ENCODE measurements at regions not wholly inside any gene's neighbourhood (a gene's known extent, or its start where the extent isn't known, plus 50 kb on each side); places are given as distances from the start of the nearest gene placed in this dataset.

DNA sequence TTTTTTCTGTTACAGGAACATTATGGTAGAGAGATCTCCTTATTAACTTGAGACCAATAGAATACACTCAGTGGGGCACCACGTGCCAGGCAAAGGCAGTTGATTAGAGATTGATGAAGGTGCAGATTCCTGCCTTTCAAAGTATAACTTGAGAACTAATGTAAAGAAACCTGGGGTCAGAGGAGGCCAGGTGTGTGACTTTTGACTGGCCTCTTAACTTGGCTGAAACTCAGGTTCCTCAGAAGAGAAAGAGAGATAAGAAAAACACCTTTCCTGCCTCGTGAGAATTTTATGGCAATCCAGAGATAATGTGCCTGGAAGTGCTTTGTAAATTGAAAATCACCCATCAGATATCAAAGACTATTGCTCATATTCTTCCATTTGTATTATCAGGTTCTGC lies 110.7 kb upstream of the GZMB start:
- DNase-seq (no peak), ATAC-seq (ENCODE audit: insufficient read depth, low read depth) (no peak)
- no peaks in the 10 kb centered on the region for H3K4me1 ChIP-seq (ENCODE audit: insufficient read depth, low read length)
- H3K36me3 ChIP-seq (ENCODE audit: insufficient read depth, low read length) = no peaks in the 10 kb centered on the region
- no peaks in the 10 kb centered on the region for H3K27me3 ChIP-seq (ENCODE audit: insufficient read depth, low read length, poor library complexity)
- no peak overlapping the region for H2AFZ ChIP-seq (ENCODE audit: low read depth, low read length)
- H4K20me1 ChIP-seq (ENCODE audit: insufficient read depth, low read length) = no peaks in the 10 kb centered on the region
- no peak overlapping the region for H3K27ac ChIP-seq (ENCODE audit: low read length)
- no peaks in the 10 kb centered on the region for H3K79me2 ChIP-seq (ENCODE audit: insufficient read depth, low read length)
- no peaks in the 10 kb centered on the region for H3K9me3 ChIP-seq (ENCODE audit: insufficient read depth, low read length, severe bottlenecking)
- H3K4me3 ChIP-seq (ENCODE audit: low read depth in 1 of 2, low read length in 2 of 2) = no peak overlapping the region
- no peak overlapping the region for H3K4me2 ChIP-seq (ENCODE audit: insufficient read depth, low read length)
- H3K9ac ChIP-seq (ENCODE audit: low read depth, low read length) = no peak overlapping the region
- TF ChIP-seq, protein P1, sequence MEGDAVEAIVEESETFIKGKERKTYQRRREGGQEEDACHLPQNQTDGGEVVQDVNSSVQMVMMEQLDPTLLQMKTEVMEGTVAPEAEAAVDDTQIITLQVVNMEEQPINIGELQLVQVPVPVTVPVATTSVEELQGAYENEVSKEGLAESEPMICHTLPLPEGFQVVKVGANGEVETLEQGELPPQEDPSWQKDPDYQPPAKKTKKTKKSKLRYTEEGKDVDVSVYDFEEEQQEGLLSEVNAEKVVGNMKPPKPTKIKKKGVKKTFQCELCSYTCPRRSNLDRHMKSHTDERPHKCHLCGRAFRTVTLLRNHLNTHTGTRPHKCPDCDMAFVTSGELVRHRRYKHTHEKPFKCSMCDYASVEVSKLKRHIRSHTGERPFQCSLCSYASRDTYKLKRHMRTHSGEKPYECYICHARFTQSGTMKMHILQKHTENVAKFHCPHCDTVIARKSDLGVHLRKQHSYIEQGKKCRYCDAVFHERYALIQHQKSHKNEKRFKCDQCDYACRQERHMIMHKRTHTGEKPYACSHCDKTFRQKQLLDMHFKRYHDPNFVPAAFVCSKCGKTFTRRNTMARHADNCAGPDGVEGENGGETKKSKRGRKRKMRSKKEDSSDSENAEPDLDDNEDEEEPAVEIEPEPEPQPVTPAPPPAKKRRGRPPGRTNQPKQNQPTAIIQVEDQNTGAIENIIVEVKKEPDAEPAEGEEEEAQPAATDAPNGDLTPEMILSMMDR (IDR thresholded peaks at IDR 0.05; ENCODE audit: borderline replicate concordance, extremely low read depth, low read length, poor library complexity, severe bottlenecking) = no peak
- no peak for TF ChIP-seq EZH2 (IDR thresholded peaks at IDR 0.05; ENCODE audit: borderline replicate concordance, low read depth, low read length, severe bottlenecking)

DNA sequence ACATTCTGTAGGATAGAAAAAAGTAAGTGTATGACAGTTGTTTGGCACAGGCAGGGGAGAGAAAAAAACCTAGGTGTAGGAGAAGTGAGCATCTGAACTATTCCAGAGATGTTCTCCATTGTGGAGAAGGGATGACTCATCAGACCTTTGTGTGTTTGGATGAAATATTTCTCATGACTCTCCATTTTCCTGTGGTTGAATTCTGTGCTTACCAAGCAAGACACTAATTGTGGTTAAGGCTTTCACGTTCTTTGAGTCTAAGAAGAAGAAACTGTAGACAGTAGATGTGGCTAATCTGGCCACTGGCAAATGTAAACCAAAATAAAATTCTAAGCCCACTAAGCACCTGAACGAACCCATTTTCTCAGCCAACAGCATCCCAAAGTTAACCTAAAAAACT lies 107.9 kb upstream of the GZMB start:
- H4K20me1 ChIP-seq (ENCODE audit: insufficient read depth, low read length) = no peaks in the 10 kb centered on the region
- no peak overlapping the region for H3K4me3 ChIP-seq (ENCODE audit: low read depth in 1 of 2, low read length in 2 of 2)
- no peak overlapping the region for H3K9ac ChIP-seq (ENCODE audit: low read depth, low read length)
- H2AFZ ChIP-seq (ENCODE audit: low read depth, low read length) = no peak overlapping the region
- H3K36me3 ChIP-seq (ENCODE audit: insufficient read depth, low read length) = no peaks in the 10 kb centered on the region
- no peaks in the 10 kb centered on the region for H3K4me1 ChIP-seq (ENCODE audit: insufficient read depth, low read length)
- no peaks in the 10 kb centered on the region for H3K9me3 ChIP-seq (ENCODE audit: insufficient read depth, low read length, severe bottlenecking)
- H3K79me2 ChIP-seq (ENCODE audit: insufficient read depth, low read length) = no peaks in the 10 kb centered on the region
- no peaks in the 10 kb centered on the region for H3K27me3 ChIP-seq (ENCODE audit: insufficient read depth, low read length, poor library complexity)
- no peak overlapping the region for H3K27ac ChIP-seq (ENCODE audit: low read length)
- H3K4me2 ChIP-seq (ENCODE audit: insufficient read depth, low read length) = no peak overlapping the region
- TF ChIP-seq, protein P1 (IDR thresholded peaks at IDR 0.05; ENCODE audit: borderline replicate concordance, extremely low read depth, low read length, poor library complexity, severe bottlenecking) = no peak
- no peak for TF ChIP-seq EZH2 (IDR thresholded peaks at IDR 0.05; ENCODE audit: borderline replicate concordance, low read depth, low read length, severe bottlenecking)
- DNase-seq (no peak), ATAC-seq (ENCODE audit: insufficient read depth, low read depth) (no peak)

DNA sequence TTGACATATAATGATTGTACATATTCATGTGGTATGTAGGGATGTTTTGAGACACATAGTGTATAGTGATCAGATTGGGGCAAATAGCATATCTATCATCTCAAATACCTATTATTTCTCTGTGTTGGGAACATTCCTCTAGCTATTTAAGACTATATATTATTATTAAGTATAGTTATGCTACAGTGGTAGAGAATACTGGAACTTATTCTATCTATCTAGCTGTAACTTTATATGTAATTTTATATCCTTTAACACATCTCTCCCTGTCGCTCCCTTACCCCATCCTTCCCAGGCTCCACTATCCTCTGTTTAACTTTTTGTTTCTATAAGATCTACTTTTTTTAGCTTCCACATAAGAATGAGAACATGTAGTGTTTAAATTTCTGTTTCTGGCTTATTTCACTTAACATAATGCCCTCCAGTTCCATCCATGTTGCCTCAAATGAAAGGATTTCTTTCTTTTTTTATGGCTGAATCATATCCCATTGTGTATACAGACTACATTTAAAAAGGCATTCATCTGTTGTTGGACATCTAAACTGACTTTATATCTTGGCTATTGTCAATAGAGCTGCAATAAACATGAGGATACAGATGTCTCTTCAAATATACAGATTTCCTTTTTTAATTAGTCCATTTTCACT lies 102.1 kb upstream of the GZMB start:
- H3K9ac ChIP-seq (ENCODE audit: low read depth, low read length) = no peak overlapping the region
- H3K9me3 ChIP-seq (ENCODE audit: insufficient read depth, low read length, severe bottlenecking) = no peaks in the 10 kb centered on the region
- no peak overlapping the region for H3K4me3 ChIP-seq (ENCODE audit: low read depth in 1 of 2, low read length in 2 of 2)
- H3K27ac ChIP-seq (ENCODE audit: low read length) = no peak overlapping the region
- H3K4me2 ChIP-seq (ENCODE audit: insufficient read depth, low read length) = no peak overlapping the region
- ATAC-seq (ENCODE audit: insufficient read depth, low read depth) = no peak
- no peaks in the 10 kb centered on the region for H3K4me1 ChIP-seq (ENCODE audit: insufficient read depth, low read length)
- H3K36me3 ChIP-seq (ENCODE audit: insufficient read depth, low read length) = no peaks in the 10 kb centered on the region
- H3K27me3 ChIP-seq (ENCODE audit: insufficient read depth, low read length, poor library complexity) = no peaks in the 10 kb centered on the region
- no peak overlapping the region for H2AFZ ChIP-seq (ENCODE audit: low read depth, low read length)
- H3K79me2 ChIP-seq (ENCODE audit: insufficient read depth, low read length) = no peaks in the 10 kb centered on the region
- no peaks in the 10 kb centered on the region for H4K20me1 ChIP-seq (ENCODE audit: insufficient read depth, low read length)
- no peak for DNase-seq
- no peak for TF ChIP-seq EZH2 (IDR thresholded peaks at IDR 0.05; ENCODE audit: borderline replicate concordance, low read depth, low read length, severe bottlenecking)
- TF ChIP-seq, protein P1 (IDR thresholded peaks at IDR 0.05; ENCODE audit: borderline replicate concordance, extremely low read depth, low read length, poor library complexity, severe bottlenecking) = no peak

Measured in DND-41 (cell line).